Erythroblast (primary cell): ENCODE measurements at regions not wholly inside any gene's neighbourhood (a gene's known extent, or its start where the extent isn't known, plus 50 kb on each side); places are given as distances from the start of the nearest gene placed in this dataset.
"Not testable (repeated sequence)": the region's sequence is repeated elsewhere in the genome, so short reads cannot be mapped to it uniquely, and the experiment has no call there.

Experiments used
- GATA1 ChIP-seq: IDR thresholded peaks from 2 replicates; pipeline ENCODE4 v1.6.1; 2011; ENCODE audit warnings: low read depth, mild to moderate bottlenecking, control low read depth, low read length, moderate library complexity
- POLR2A ChIP-seq: IDR thresholded peaks from 2 replicates; pipeline ENCODE4 v1.6.1; 2011; ENCODE audit warnings: mild to moderate bottlenecking, low read length

DNA sequence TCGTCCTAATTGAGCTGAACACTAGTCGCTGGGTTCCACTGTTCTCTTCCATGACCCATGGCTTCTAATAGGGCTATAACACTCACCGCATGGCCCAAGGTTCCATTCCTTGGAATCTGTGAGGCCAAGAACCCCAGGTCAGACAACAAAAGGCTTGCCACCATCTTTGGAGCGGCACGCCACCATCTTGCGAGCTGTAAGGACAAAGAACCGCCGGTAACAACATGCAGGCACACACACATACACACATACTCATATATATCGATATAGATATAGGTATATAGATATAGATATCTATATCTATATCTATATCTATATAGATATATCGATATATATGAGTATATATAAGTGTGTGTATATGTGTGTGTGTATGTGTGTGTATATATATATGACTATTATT, 657.7 kb downstream of the PRIM2 start:
- TF ChIP-seq POLR2A, GATA1: not testable (repeated sequence)
